HG03354 (cell line): ENCODE measurements at regions not wholly inside any gene's neighbourhood (a gene's known extent, or its start where the extent isn't known, plus 50 kb on each side); places are given as distances from the start of the nearest gene placed in this dataset.

Experiments
- ATAC-seq: cut with Tn5 transposase; IDR thresholded peaks from one replicate; pipeline ENCODE4 v1.9.1; 2021; ENCODE audit warnings: mild to moderate bottlenecking; ENCODE audit not compliant: unreplicated experiment, poor library complexity, severe bottlenecking

GRCh38 chr5:115439639-115440038, 104.9 kb downstream of the FEM1C start:
- no peak for ATAC-seq

DNA sequence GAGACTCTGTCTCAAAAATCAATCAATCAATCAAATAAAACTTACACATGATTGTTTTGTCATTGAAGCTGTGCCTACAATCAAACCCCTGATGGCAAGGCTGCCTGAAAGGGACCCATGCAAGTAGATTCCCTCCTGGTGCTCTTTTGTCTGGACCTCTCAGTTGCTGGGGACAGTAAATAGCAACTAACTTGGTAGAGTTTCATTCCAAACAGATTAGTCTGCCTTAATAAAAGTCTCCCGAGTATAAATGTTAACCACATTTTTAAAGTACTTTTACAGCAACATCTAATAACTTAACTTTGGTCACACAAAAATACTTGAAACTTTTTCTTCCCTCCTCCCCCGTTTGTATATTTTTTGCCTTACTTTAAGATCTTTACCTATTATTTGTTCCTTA, 105.5 kb downstream of the FEM1C start:
- ATAC-seq: no peak

GRCh38 chr5:115435778-115436712, 108.5 kb downstream of the FEM1C start:
- ATAC-seq: no peak

- no peak for ATAC-seq
Observed at GRCh38 chr5:115435065-115435777, 109.4 kb downstream of the FEM1C start.

DNA sequence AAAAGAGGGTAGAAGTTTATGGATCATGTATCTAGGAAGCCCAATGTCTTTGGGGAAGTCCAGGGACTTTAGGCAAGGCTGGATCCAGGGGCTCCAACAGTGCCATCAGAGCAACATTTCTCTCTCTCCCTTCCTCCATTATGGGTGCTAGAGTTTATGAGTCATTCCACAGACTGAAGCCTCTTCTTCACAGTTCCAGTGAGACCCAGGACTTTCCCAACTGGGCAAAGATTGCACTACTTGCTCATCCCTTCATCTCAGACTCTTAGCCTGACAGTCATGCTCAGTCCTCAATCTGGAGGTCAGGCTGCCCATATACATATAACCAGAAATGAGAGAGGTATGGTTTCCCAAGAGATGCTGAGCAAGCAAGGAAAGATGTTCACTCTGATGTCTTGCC, 110.7 kb downstream of the FEM1C start:
- ATAC-seq: no peak

DNA sequence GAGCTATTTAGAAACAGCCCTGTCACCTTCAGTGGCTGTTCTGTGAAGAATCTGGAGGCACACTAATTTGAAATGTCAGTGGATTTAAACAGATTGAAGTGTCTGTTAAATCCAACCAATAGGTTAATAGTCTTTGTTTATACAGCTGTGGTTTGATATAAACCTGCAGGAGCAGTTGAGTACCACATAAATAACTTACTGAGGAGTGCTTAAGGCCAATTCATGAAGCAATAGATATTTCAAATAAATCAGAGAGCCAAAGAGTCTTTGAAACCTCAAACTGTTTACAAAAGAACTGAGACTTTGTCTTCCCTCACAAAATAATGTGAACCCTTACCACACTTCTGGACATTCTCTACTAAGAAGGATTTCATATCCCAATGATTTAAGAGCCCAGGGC, 111.9 kb downstream of the FEM1C start:
- ATAC-seq: no peak

DNA sequence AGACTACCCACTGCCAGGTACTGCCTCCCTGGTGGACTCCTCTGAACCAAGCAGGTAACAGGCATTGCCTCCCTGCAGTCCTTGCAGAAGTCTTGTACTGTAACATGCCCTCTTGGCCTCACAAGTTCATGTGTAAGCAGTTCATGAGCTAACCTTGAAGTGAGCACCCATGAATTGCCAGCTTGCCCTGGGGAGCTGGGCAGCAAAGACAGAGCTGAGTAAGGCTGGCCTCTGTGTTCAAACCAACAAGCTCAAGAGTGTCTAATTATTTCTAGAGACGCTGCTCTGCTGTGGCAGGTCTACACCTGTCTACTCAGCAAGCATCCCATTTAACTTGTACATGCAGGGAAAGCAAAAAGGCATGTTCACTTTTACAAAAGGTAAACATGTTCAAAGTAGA, 113.5 kb downstream of the FEM1C start:
- no peak for ATAC-seq

- ATAC-seq: no peak
Observed at GRCh38 chr5:115430374-115430773, 114.2 kb downstream of the FEM1C start.

GRCh38 chr5:115429345-115429940, 115.1 kb downstream of the FEM1C start:
- no peak for ATAC-seq

GRCh38 chr5:115428676-115429075, 115.9 kb downstream of the FEM1C start:
- ATAC-seq: no peak

DNA sequence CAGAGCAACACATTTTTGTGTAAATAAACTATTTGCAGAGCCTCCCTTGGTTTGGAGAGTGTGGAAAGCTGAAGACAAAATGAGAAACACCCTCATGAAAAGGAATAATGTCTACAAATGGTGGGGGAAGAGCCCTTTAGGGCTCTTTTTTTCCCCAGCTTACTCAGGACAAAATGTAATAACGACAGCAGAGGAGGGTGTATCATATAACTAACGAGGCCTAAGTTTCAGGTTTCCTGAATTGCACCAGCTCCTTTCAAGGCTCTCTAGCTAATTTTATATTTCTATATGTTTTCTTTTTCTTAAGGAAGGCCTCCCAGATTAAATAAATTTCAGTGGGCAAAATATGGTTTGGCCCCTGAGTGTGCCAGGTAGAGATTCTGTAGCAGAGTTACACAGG, 116.3 kb downstream of the FEM1C start:
- no peak for ATAC-seq

- no peak for ATAC-seq
Observed at GRCh38 chr5:115424446-115424845, 120.1 kb downstream of the FEM1C start.

- ATAC-seq: no peak
Observed at GRCh38 chr5:115424030-115424429, 120.5 kb downstream of the FEM1C start.

DNA sequence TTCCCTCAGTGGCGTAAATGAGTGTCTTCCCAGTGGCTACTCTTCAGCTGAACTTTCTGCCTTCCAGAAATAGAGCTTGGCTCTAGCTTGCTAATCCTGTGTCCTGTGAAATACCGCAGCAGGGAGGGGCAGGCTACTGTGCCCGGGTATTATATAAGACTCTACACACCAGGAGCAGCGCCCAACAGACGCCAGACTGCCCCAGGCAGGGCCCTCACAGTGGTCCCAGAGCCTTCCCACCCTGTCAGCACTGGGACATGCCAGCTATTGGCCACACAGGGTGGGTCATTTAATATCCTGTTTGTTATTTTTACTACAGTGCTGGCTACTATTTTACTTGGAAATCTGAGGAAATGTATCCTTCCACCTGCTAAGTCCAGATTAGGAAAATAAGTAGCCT, 121.0 kb downstream of the FEM1C start:
- no peak for ATAC-seq

DNA sequence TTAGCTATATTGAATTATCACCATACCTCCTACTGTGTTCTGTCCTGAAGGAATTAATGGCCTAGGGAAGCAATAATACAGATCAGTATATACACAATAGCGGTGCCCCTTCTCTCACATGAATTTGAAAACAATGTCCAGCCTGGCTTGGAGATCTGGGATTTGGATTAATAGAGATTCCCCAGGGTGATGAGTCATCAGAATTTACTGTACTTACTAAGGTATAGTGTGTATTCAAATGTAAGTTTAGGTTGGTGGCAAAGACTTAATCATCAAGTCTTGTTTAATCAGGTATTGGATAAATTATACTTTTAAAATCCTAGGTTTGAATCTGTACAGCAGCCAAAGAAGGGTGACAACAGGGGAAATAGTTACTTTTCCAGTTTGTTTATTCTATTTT, 121.5 kb downstream of the FEM1C start:
- no peak for ATAC-seq

DNA sequence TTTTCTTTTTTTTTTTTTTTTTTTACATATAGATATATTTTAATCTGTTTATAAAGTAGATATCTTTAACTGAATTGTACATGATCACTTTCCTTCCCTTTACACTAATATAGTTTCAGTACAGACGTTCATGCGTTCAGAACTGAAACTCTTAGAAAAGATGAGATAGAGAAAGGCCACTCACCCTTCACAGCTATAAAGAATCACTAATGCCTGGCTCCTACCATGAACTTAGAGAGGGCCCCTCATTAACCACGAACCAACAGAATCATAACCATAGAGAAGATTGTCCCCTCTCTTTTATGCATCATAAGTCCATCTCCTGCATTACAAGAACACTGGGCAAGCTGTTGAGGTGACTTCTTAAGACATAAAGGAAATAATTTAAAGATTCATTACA, 123.8 kb downstream of the FEM1C start:
- ATAC-seq: peak; percentile 67

DNA sequence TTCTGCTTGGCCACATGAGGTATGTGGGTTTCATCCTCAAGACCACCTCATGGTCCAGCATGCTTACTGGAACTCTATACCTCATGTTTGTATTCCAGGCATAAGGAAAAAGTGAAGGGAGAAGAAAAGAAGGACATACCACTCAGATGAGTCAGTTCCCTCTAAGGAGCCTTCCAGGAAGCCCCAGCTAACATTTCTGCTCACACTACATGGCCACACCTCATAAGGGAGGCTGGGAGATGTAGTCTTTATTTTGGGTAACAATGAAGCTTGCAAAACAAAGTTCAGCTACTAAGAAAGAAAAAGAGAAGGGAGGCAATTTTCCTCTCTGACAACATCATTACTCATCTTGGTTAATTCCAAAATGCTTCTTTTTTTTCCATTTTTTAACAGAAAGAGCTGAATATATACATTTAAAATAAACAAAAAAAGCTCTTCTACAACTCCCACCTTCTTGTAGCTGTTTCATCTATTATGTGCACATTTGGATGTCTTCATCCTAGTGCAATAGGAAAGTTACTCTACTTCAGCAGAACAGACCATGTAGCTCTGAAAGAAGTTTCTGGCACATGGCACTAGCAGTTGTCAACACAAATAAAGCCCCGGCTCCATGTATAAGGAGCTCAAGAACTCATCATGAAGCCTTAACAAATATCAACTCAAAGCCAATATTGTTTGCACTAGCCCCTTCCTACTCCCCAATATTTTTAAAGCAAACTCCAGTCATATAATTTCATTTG, 123.6 kb upstream of the CCDC112 start:
- no peak for ATAC-seq

DNA sequence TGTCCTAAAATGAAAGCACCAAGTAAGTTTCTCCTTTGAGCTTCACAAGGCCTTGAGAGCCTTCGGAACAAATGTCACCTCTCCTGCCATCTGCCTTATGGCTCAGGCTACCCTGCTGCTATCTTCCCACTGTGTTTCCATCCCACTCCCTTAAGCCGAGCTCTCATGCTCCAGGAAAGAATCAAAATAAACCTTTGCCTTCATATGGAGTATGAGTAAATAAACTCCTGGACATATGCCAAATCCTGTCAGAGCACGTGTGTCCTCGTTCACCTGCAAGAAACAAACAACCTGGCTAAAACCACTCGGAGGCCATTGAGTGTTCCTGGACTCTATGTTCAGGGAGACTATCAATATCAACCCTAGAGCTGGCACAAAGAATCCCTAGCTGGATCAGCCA, 122.3 kb upstream of the CCDC112 start:
- ATAC-seq: no peak

- no peak for ATAC-seq
Observed at GRCh38 chr5:115417076-115417475, 120.6 kb upstream of the CCDC112 start.

- ATAC-seq: no peak
Observed at GRCh38 chr5:115415143-115415491, 118.7 kb upstream of the CCDC112 start.
